ENCODE measurements at regions not wholly inside any gene's neighbourhood (a gene's known extent, or its start where the extent isn't known, plus 50 kb on each side); places are given as distances from the start of the nearest gene placed in this dataset.

GRCh38 chr3:106540743-106541142 lies 671.9 kb upstream of the CBLB start:
- Histone ChIP-seq H3K27me3 (ENCODE audit: insufficient read depth, low read length) (no peaks in the 10 kb centered on the region), H3K9ac (ENCODE audit: low read depth, low read length) (no peak overlapping the region), H3K9me3 (ENCODE audit: insufficient read depth, low read depth, low read length) (peaks cover 20% of the 10 kb centered on the region), H3K36me3 (ENCODE audit: insufficient read depth, low read length) (no peaks in the 10 kb centered on the region), H3K4me3 (ENCODE audit: low read length) (no peak overlapping the region), H3K27ac (ENCODE audit: low read depth, low read length) (no peak overlapping the region), H3K4me1 (ENCODE audit: insufficient read depth, low read length) (peaks cover 8% of the 10 kb centered on the region; the same call in 1 of the 2 replicates)
- 93% methylated on average over 3 of the region's 3 CpGs for WGBS

GRCh38 chr3:106542101-106542769 lies 673.4 kb upstream of the CBLB start:
- Histone ChIP-seq H3K27ac (ENCODE audit: low read depth, low read length) (no peak overlapping the region), H3K9ac (ENCODE audit: low read depth, low read length) (no peak overlapping the region), H3K9me3 (ENCODE audit: insufficient read depth, low read depth, low read length) (peaks cover 29% of the 10 kb centered on the region), H3K27me3 (ENCODE audit: insufficient read depth, low read length) (no peaks in the 10 kb centered on the region), H3K4me1 (ENCODE audit: insufficient read depth, low read length) (peaks cover 8% of the 10 kb centered on the region; the same call in 1 of the 2 replicates), H3K4me3 (ENCODE audit: low read length) (no peak overlapping the region), H3K36me3 (ENCODE audit: insufficient read depth, low read length) (no peaks in the 10 kb centered on the region)
- 76% methylated on average over 6 of the region's 6 CpGs for WGBS

- Histone ChIP-seq H3K4me1 (ENCODE audit: insufficient read depth, low read length) (no peaks in the 10 kb centered on the region), H3K36me3 (ENCODE audit: insufficient read depth, low read length) (0 out of 2 replicates have a peak, but pooled peaks cover 3% of the 10 kb centered on the region), H3K9ac (ENCODE audit: low read depth, low read length) (no peak overlapping the region), H3K27me3 (ENCODE audit: insufficient read depth, low read length) (no peaks in the 10 kb centered on the region), H3K4me3 (ENCODE audit: low read length) (no peak overlapping the region), H3K27ac (ENCODE audit: low read depth, low read length) (no peak overlapping the region), H3K9me3 (ENCODE audit: insufficient read depth, low read depth, low read length) (peaks cover 22% of the 10 kb centered on the region)
- WGBS = 94% methylated on average over 4 of the region's 4 CpGs
These were observed 683.7 kb upstream of the CBLB start for GRCh38 chr3:106552351-106553043.

GRCh38 chr3:106560451-106560966 lies 691.7 kb upstream of the CBLB start:
- H3K4me3 ChIP-seq (ENCODE audit: low read length) = no peak overlapping the region
- H3K27ac ChIP-seq (ENCODE audit: low read depth, low read length) = no peak overlapping the region
- no peaks in the 10 kb centered on the region for H3K36me3 ChIP-seq (ENCODE audit: insufficient read depth, low read length)
- H3K9me3 ChIP-seq (ENCODE audit: insufficient read depth, low read depth, low read length) = no peaks in the 10 kb centered on the region
- H3K9ac ChIP-seq (ENCODE audit: low read depth, low read length) = no peak overlapping the region
- WGBS = 100% methylated on average over 2 of the region's 3 CpGs
- H3K4me1 ChIP-seq (ENCODE audit: insufficient read depth, low read length) = no peaks in the 10 kb centered on the region
- no peaks in the 10 kb centered on the region for H3K27me3 ChIP-seq (ENCODE audit: insufficient read depth, low read length)

GRCh38 chr3:106566277-106566676 lies 697.5 kb upstream of the CBLB start:
- Histone ChIP-seq H3K4me1 (ENCODE audit: insufficient read depth, low read length) (no peaks in the 10 kb centered on the region), H3K9ac (ENCODE audit: low read depth, low read length) (no peak overlapping the region), H3K4me3 (ENCODE audit: low read length) (no peak overlapping the region), H3K27me3 (ENCODE audit: insufficient read depth, low read length) (no peaks in the 10 kb centered on the region), H3K27ac (ENCODE audit: low read depth, low read length) (no peak overlapping the region), H3K36me3 (ENCODE audit: insufficient read depth, low read length) (no peaks in the 10 kb centered on the region), H3K9me3 (ENCODE audit: insufficient read depth, low read depth, low read length) (no peaks in the 10 kb centered on the region)
- WGBS = 53% methylated on average over 3 of the region's 4 CpGs

- Histone ChIP-seq H3K27me3 (ENCODE audit: insufficient read depth, low read length) (no peaks in the 10 kb centered on the region), H3K9ac (ENCODE audit: low read depth, low read length) (no peak overlapping the region), H3K4me3 (ENCODE audit: low read length) (no peak overlapping the region), H3K36me3 (ENCODE audit: insufficient read depth, low read length) (no peaks in the 10 kb centered on the region), H3K4me1 (ENCODE audit: insufficient read depth, low read length) (no peaks in the 10 kb centered on the region), H3K9me3 (ENCODE audit: insufficient read depth, low read depth, low read length) (no peaks in the 10 kb centered on the region), H3K27ac (ENCODE audit: low read depth, low read length) (no peak overlapping the region)
- WGBS = 100% methylated on average over 1 of the region's 1 CpG
These were observed 701.6 kb upstream of the CBLB start for GRCh38 chr3:106570426-106570825.

- Histone ChIP-seq H3K4me3 (ENCODE audit: low read length) (no peak overlapping the region), H3K9me3 (ENCODE audit: insufficient read depth, low read depth, low read length) (no peaks in the 10 kb centered on the region), H3K36me3 (ENCODE audit: insufficient read depth, low read length) (no peaks in the 10 kb centered on the region), H3K27ac (ENCODE audit: low read depth, low read length) (no peak overlapping the region), H3K27me3 (ENCODE audit: insufficient read depth, low read length) (no peaks in the 10 kb centered on the region), H3K4me1 (ENCODE audit: insufficient read depth, low read length) (no peaks in the 10 kb centered on the region), H3K9ac (ENCODE audit: low read depth, low read length) (no peak overlapping the region)
- 92% methylated on average over 3 of the region's 3 CpGs for WGBS
These were observed 704.8 kb upstream of the CBLB start for GRCh38 chr3:106573605-106574004.

GRCh38 chr3:106575029-106575428 lies 706.2 kb upstream of the CBLB start:
- Histone ChIP-seq H3K4me1 (ENCODE audit: insufficient read depth, low read length) (no peaks in the 10 kb centered on the region), H3K9me3 (ENCODE audit: insufficient read depth, low read depth, low read length) (no peaks in the 10 kb centered on the region), H3K27ac (ENCODE audit: low read depth, low read length) (no peak overlapping the region), H3K27me3 (ENCODE audit: insufficient read depth, low read length) (no peaks in the 10 kb centered on the region), H3K9ac (ENCODE audit: low read depth, low read length) (no peak overlapping the region), H3K36me3 (ENCODE audit: insufficient read depth, low read length) (no peaks in the 10 kb centered on the region), H3K4me3 (ENCODE audit: low read length) (no peak overlapping the region)
- WGBS = no CpG with 5 or more reads among the region's 1 CpG

- no CpG with 5 or more reads among the region's 1 CpG for WGBS
- Histone ChIP-seq H3K4me3 (ENCODE audit: low read length) (no peak overlapping the region), H3K9ac (ENCODE audit: low read depth, low read length) (no peak overlapping the region)
These were observed 708.4 kb upstream of the CBLB start for GRCh38 chr3:106577241-106577640.

GRCh38 chr3:106578911-106579310 lies 710.1 kb upstream of the CBLB start:
- H3K36me3 ChIP-seq (ENCODE audit: insufficient read depth, low read length) = no peaks in the 10 kb centered on the region
- H3K4me3 ChIP-seq (ENCODE audit: low read length) = no peak overlapping the region
- H3K27me3 ChIP-seq (ENCODE audit: insufficient read depth, low read length) = no peaks in the 10 kb centered on the region
- no CpG with 5 or more reads among the region's 1 CpG for WGBS
- no peaks in the 10 kb centered on the region for H3K4me1 ChIP-seq (ENCODE audit: insufficient read depth, low read length)
- no peak overlapping the region for H3K9ac ChIP-seq (ENCODE audit: low read depth, low read length)
- H3K27ac ChIP-seq (ENCODE audit: low read depth, low read length) = no peak overlapping the region
- no peaks in the 10 kb centered on the region for H3K9me3 ChIP-seq (ENCODE audit: insufficient read depth, low read depth, low read length)

More at GRCh38 chr3:106577241-106577640, 708.4 kb upstream of the CBLB start:
- H3K4me1 ChIP-seq (ENCODE audit: insufficient read depth, low read length) = no peaks in the 10 kb centered on the region
- H3K27ac ChIP-seq (ENCODE audit: low read depth, low read length) = no peak overlapping the region
- no peaks in the 10 kb centered on the region for H3K27me3 ChIP-seq (ENCODE audit: insufficient read depth, low read length)
- H3K9me3 ChIP-seq (ENCODE audit: insufficient read depth, low read depth, low read length) = no peaks in the 10 kb centered on the region
- no peaks in the 10 kb centered on the region for H3K36me3 ChIP-seq (ENCODE audit: insufficient read depth, low read length)

- Histone ChIP-seq H3K9me3 (ENCODE audit: insufficient read depth, low read depth, low read length) (no peaks in the 10 kb centered on the region), H3K4me3 (ENCODE audit: low read length) (no peak overlapping the region), H3K36me3 (ENCODE audit: insufficient read depth, low read length) (no peaks in the 10 kb centered on the region), H3K4me1 (ENCODE audit: insufficient read depth, low read length) (no peaks in the 10 kb centered on the region), H3K9ac (ENCODE audit: low read depth, low read length) (no peak overlapping the region), H3K27ac (ENCODE audit: low read depth, low read length) (no peak overlapping the region), H3K27me3 (ENCODE audit: insufficient read depth, low read length) (no peaks in the 10 kb centered on the region)
- WGBS = no CpG with 5 or more reads among the region's 3 CpGs
These were observed 713.3 kb upstream of the CBLB start for GRCh38 chr3:106582151-106582550.

Data from HUES64 (cell line).